ENCODE measurements at regions not wholly inside any gene's neighbourhood (a gene's known extent, or its start where the extent isn't known, plus 50 kb on each side); places are given as distances from the start of the nearest gene placed in this dataset.
"Not testable (repeated sequence)": the region's sequence is repeated elsewhere in the genome, so short reads cannot be mapped to it uniquely, and the experiment has no call there.

DNA sequence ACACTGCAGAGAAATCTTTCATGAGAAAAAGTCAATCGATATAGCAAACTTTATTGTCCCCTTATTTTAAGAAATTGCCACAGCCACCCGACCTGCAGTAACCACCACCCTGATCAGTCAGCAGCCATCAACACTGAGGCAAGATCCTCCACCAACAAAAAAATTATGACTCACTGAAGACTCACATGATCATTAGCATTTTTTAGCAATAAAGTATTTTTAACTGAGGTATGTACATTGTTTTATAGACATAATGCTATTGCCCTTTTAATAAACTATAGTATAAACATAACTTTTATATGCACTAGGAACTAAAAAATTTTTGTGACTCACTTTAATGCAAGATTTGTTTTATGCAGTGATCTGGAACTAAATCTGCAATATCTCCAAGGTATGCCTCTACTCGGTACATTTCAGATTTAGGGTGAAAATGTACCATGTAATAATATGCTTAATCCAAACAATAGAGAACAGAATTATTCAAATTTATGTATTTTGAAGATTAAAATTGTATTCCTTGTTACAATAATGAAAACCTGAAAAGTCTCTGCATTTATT, 79.2 kb upstream of the CEP126 start:
- no peak for TF ChIP-seq CTCF (IDR thresholded peaks at IDR 0.05; ENCODE audit: control insufficient read depth, extremely low read depth, insufficient read depth)
- DNase-seq (ENCODE audit: low read depth) = no peak
- no peak overlapping the region for H3K4me3 ChIP-seq (ENCODE audit: low read depth, low read length)

DNA sequence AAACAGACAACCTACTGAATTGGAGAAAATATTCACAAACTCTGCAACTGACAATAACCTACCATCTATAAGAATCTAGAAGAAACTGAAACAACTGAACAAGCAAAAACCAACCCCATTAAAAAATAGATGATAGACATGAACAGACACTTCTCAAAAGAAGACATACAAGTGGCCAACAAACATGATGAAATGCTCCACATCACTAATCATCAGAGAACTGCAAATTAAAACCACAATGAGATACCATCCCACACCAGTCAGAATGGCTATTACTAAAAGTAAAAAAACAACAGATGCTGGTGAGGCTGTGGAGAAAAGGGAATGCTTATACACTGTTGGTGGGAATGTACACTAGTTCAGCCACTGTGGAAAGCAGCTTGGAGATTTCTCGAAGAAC, 84.3 kb upstream of the CEP126 start:
- not testable (repeated sequence) for DNase-seq (ENCODE audit: low read depth)

GRCh38 chr11:101825531-101825930, 89.3 kb upstream of the CEP126 start:
- H3K4me3 ChIP-seq (ENCODE audit: low read depth, low read length) = no peak overlapping the region
- TF ChIP-seq CTCF (IDR thresholded peaks at IDR 0.05; ENCODE audit: control insufficient read depth, extremely low read depth, insufficient read depth) = no peak
- no peak for DNase-seq (ENCODE audit: low read depth)

More for the DNA sequence above, 84.3 kb upstream of the CEP126 start:
- not testable (repeated sequence) for H3K4me3 ChIP-seq (ENCODE audit: low read depth, low read length)

GRCh38 chr11:101817581-101817980, 97.2 kb upstream of the CEP126 start:
- TF ChIP-seq CTCF (IDR thresholded peaks at IDR 0.05; ENCODE audit: control insufficient read depth, extremely low read depth, insufficient read depth) = no peak
- DNase-seq (ENCODE audit: low read depth) = no peak
- no peak overlapping the region for H3K4me3 ChIP-seq (ENCODE audit: low read depth, low read length)

- TF ChIP-seq CTCF (IDR thresholded peaks at IDR 0.05; ENCODE audit: control insufficient read depth, extremely low read depth, insufficient read depth) = no peak
- DNase-seq (ENCODE audit: low read depth) = no peak
- H3K4me3 ChIP-seq (ENCODE audit: low read depth, low read length) = no peak overlapping the region
Observed at GRCh38 chr11:101816613-101817012, 98.2 kb upstream of the CEP126 start.

- no peak for DNase-seq (ENCODE audit: low read depth)
- no peak for TF ChIP-seq CTCF (IDR thresholded peaks at IDR 0.05; ENCODE audit: control insufficient read depth, extremely low read depth, insufficient read depth)
- H3K4me3 ChIP-seq (ENCODE audit: low read depth, low read length) = no peak overlapping the region
Observed at GRCh38 chr11:101812546-101812945, 102.3 kb upstream of the CEP126 start.

DNA sequence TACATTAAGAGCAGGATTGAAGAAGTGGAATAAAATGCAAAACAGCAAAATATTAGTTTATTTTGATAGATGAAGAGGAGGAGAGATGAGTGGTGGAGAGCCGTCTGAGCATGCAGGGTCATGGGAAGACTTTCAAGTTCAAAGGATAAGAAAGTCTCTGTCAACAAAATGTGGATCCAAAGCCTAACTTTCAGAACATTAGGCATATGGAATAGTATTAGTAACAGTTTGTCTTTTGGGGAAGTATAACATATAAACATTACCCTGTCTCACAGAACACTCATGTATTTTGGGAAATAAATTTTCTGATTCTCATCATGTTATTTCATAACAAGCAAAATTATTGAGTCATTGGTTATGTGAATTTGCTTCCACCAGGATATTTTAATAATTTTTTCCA, 104.3 kb upstream of the CEP126 start:
- TF ChIP-seq CTCF (IDR thresholded peaks at IDR 0.05; ENCODE audit: control insufficient read depth, extremely low read depth, insufficient read depth) = no peak
- no peak overlapping the region for H3K4me3 ChIP-seq (ENCODE audit: low read depth, low read length)
- no peak for DNase-seq (ENCODE audit: low read depth)

Data from LNCaP clone FGC (cell line).